ENCODE measurements at regions not wholly inside any gene's neighbourhood (a gene's known extent, or its start where the extent isn't known, plus 50 kb on each side); places are given as distances from the start of the nearest gene placed in this dataset.

GRCh38 chr18:27704736-27705361 is 472.1 kb downstream of the CDH2 start:
- H3K36me3 Mint-ChIP-seq (ENCODE audit: low read depth), result peaks cover 28% of the 10 kb centered on the region
- TF ChIP-seq CTCF (IDR thresholded peaks at IDR 0.05), result no peak
- no peaks in the 10 kb centered on the region for H3K27me3 Mint-ChIP-seq (ENCODE audit: low read depth, poor library complexity)
- no peak overlapping the region for H3K4me3 Mint-ChIP-seq
- DNase-seq, result no peak
- peaks cover 32% of the 10 kb centered on the region for H3K9me3 Mint-ChIP-seq
- peaks cover 53% of the 10 kb centered on the region for H3K4me1 Mint-ChIP-seq
- H3K27ac Mint-ChIP-seq, result peak overlapping the region; percentile 96

- Mint-ChIP-seq H3K27me3 (ENCODE audit: low read depth, poor library complexity) (no peaks in the 10 kb centered on the region), H3K4me3 (no peak overlapping the region)
- TF ChIP-seq CTCF (IDR thresholded peaks at IDR 0.05), result no peak
These were observed 477.8 kb downstream of the CDH2 start for GRCh38 chr18:27699137-27699536.

GRCh38 chr18:27696148-27696547 is 480.8 kb downstream of the CDH2 start:
- no peak for DNase-seq
- Mint-ChIP-seq H3K27me3 (ENCODE audit: low read depth, poor library complexity) (no peaks in the 10 kb centered on the region), H3K36me3 (ENCODE audit: low read depth) (no peaks in the 10 kb centered on the region), H3K27ac (no peak overlapping the region), H3K4me1 (peaks cover 26% of the 10 kb centered on the region), H3K9me3 (peaks cover 26% of the 10 kb centered on the region), H3K4me3 (no peak overlapping the region)
- TF ChIP-seq CTCF (IDR thresholded peaks at IDR 0.05), result no peak

More at GRCh38 chr18:27699137-27699536, 477.8 kb downstream of the CDH2 start:
- Mint-ChIP-seq H3K27ac (no peak overlapping the region), H3K36me3 (ENCODE audit: low read depth) (no peaks in the 10 kb centered on the region), H3K9me3 (peaks cover 5% of the 10 kb centered on the region), H3K4me1 (peaks cover 53% of the 10 kb centered on the region)
- no peak for DNase-seq

GRCh38 chr18:27695503-27695902 is 481.4 kb downstream of the CDH2 start:
- no peak overlapping the region for H3K4me3 Mint-ChIP-seq
- peaks cover 26% of the 10 kb centered on the region for H3K9me3 Mint-ChIP-seq
- no peak for TF ChIP-seq CTCF (IDR thresholded peaks at IDR 0.05)

GRCh38 chr18:27695052-27695451 is 481.9 kb downstream of the CDH2 start:
- no peak for TF ChIP-seq CTCF (IDR thresholded peaks at IDR 0.05)
- H3K27ac Mint-ChIP-seq, result no peak overlapping the region

More at GRCh38 chr18:27695503-27695902, 481.4 kb downstream of the CDH2 start:
- no peak for DNase-seq
- Mint-ChIP-seq H3K27ac (no peak overlapping the region), H3K36me3 (ENCODE audit: low read depth) (no peaks in the 10 kb centered on the region), H3K4me1 (peaks cover 21% of the 10 kb centered on the region), H3K27me3 (ENCODE audit: low read depth, poor library complexity) (no peaks in the 10 kb centered on the region)

GRCh38 chr18:27688581-27688980 is 488.3 kb downstream of the CDH2 start:
- no peak for TF ChIP-seq CTCF (IDR thresholded peaks at IDR 0.05)
- Mint-ChIP-seq H3K27me3 (ENCODE audit: low read depth, poor library complexity) (no peaks in the 10 kb centered on the region), H3K4me3 (no peak overlapping the region), H3K9me3 (peaks cover 43% of the 10 kb centered on the region), H3K36me3 (ENCODE audit: low read depth) (peaks cover 4% of the 10 kb centered on the region), H3K4me1 (no peaks in the 10 kb centered on the region), H3K27ac (no peak overlapping the region)
- DNase-seq, result no peak

More at GRCh38 chr18:27695052-27695451, 481.9 kb downstream of the CDH2 start:
- Mint-ChIP-seq H3K4me3 (no peak overlapping the region), H3K27me3 (ENCODE audit: low read depth, poor library complexity) (no peaks in the 10 kb centered on the region), H3K9me3 (peaks cover 26% of the 10 kb centered on the region), H3K36me3 (ENCODE audit: low read depth) (no peaks in the 10 kb centered on the region), H3K4me1 (peaks cover 16% of the 10 kb centered on the region)
- DNase-seq, result no peak

Measured in nephron progenitor cell (in vitro differentiated cells).